GM18858 (cell line): ENCODE measurements at regions not wholly inside any gene's neighbourhood (a gene's known extent, or its start where the extent isn't known, plus 50 kb on each side); places are given as distances from the start of the nearest gene placed in this dataset.

Experiments used
- ATAC-seq: cut with Tn5 transposase; IDR thresholded peaks from one replicate; pipeline ENCODE4 v1.9.1; 2021; ENCODE audit not compliant: unreplicated experiment

GRCh38 chr2:187920511-187920910, 366.3 kb upstream of the TFPI start:
- ATAC-seq: no peak

- no peak for ATAC-seq
Measured at GRCh38 chr2:187922846-187923245, 368.6 kb upstream of the TFPI start.

DNA sequence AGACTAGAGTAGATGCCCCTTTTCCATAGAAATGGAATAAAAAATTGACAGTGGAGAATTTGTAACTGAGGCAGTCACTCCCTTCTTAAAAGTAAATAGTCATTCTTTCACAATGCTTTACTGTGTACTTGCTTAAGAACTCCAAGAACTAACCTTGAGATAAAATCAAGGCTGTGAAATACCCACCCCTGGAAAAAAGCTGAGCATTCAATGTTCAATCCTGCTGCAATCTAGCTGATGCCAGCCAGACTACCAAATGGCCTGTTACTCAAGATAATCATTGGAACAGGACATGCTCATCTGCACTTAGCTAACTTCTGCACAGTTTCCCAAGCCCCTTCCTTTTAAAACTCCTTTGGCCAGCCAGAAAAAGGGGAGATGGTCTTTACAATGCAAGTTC, 367.4 kb upstream of the GULP1 start:
- ATAC-seq: no peak

GRCh38 chr2:187934236-187934635, 357.4 kb upstream of the GULP1 start:
- ATAC-seq: no peak

DNA sequence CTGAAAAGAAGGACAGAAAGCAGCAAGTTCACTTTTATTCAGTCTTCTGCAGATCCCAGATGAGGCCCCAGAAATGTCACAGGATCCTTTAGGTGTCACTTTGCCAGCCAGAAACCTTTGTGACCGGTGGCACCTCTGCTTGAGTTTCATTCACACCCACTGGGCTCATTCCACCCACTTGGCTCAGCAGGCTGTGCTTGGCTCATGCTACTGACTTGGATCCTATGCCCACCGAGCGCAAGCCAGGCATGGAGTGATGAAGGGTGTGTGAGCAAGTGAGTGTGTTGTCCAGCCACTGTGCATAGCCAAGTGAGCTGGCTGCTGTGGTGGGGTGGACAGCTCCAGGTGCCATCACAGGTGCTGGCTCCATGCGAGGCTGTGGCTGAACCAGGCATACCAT, 357.0 kb upstream of the GULP1 start:
- ATAC-seq: no peak

DNA sequence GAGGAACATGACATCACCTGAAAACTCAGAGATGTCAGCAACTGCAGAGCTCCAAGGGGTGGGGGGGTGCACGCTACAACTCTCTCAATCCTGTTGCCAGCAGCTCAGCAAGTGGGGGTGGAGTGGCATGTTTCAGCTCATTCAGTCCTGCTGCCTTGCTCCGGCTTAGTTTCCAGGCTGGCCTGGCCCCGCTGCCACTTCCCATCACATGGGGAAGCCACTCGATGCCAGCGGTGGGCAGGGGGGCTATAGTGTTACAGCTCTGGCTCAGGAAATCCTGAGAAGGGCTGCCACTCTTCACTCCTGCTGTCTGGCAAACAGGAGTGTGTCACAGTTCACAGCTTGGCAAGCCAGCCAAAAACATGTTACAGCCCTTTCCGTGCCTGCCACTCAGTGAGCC, 356.5 kb upstream of the GULP1 start:
- ATAC-seq: no peak

DNA sequence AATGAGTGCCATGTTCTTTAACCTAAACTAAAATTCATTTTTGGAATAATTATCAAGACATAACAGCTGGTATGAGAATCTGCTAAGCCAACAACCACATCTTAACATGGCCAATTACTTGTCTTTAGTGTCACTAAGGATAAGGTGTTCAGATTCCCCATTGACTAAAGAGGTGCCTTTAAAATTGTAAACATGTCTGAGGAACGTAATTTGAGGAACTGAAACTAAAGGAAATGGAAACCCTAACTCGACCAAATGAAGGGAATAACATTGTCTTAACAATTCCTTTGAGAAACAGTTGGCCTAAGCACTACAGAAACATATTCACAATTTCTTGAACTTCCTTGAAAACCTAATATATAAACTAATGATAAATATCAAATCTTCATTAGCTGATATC, 355.4 kb upstream of the GULP1 start:
- no peak for ATAC-seq

GRCh38 chr2:187939180-187939579, 352.5 kb upstream of the GULP1 start:
- ATAC-seq: no peak

- no peak for ATAC-seq
Measured at GRCh38 chr2:187942876-187943275, 348.8 kb upstream of the GULP1 start.

- ATAC-seq: peak; percentile 44
Measured at GRCh38 chr2:187943772-187944369, 347.8 kb upstream of the GULP1 start.

GRCh38 chr2:187949859-187950258, 341.8 kb upstream of the GULP1 start:
- no peak for ATAC-seq

- ATAC-seq: no peak
Measured at GRCh38 chr2:187951470-187952218, 340.0 kb upstream of the GULP1 start.

GRCh38 chr2:187956906-187957534, 334.7 kb upstream of the GULP1 start:
- no peak for ATAC-seq

DNA sequence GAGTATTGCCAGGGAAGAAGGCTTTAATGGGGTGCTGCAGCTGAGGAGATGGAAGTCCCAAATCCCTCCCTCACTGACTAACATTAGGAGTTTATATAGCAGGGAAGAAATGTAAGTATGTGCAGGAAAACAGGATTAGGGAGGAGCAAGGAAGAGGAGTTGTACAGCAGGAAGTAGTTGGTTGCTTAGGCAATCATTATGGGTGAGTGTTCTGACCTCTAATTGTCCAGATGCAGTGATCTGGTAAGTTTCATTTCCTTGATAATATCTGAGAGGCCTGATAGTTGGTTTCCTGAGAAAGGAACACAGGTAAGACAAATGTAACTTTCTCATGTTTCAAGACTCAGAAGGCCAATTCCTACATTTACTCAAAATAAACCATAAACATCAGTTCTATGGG, 331.9 kb upstream of the GULP1 start:
- no peak for ATAC-seq

DNA sequence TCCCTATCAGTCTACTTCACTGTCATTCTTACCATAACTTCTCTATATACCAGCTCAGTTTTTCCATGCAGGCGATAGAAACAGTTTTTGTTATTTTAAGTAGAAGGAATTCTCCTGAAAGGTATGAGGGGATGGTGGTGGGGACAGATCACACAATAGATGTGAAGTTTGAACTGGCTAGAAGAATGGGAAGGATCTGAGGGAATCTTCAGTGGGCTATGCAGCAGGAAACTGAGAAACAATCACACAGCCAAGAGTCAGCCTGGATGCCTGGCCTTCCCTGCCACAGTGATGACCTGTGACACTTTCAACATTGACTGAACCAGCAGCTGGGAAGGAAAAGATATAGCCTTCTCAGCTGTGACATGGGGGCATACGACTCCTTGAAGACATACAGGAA, 329.1 kb upstream of the GULP1 start:
- no peak for ATAC-seq

GRCh38 chr2:187964746-187965145, 326.9 kb upstream of the GULP1 start:
- ATAC-seq: no peak

DNA sequence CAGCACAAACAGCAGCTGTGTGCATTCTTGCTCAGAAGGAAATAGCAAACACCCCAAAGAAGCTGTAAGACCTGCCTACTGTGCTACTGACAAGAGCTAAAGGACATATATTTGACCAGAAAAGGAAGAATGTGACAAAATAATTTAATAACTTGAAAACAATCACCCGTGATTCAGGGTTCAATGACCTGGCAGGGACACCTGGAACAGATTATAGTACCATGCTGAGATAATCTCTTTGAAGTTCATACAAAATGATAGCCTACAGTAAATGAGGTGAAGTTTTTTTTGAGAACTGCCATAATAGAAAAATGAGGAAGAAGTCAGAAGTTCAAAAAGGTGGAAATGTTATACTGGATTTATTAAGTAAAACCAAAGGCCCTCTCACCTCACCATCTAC, 324.8 kb upstream of the GULP1 start:
- ATAC-seq: no peak

- ATAC-seq: no peak
Measured at GRCh38 chr2:187971893-187972292, 319.8 kb upstream of the GULP1 start.

GRCh38 chr2:187976259-187976985, 315.3 kb upstream of the GULP1 start:
- no peak for ATAC-seq

DNA sequence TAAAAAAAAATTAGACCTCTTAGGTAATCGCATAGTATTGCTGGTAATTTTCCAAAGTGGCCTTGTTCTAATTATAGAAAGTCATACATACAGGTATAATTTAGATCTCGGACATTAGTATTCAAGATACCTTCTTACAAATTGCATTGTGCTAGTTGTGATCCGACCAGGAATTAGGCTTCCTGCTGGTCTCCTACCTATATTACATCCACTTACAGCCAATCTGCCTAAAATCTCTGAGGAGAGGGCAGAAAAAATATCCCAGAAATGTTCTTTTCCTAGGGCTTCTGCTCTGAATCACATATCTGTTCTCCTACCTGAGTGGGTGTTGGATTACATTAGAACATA, 314.7 kb upstream of the GULP1 start:
- no peak for ATAC-seq

GRCh38 chr2:187978356-187978755, 313.3 kb upstream of the GULP1 start:
- no peak for ATAC-seq

DNA sequence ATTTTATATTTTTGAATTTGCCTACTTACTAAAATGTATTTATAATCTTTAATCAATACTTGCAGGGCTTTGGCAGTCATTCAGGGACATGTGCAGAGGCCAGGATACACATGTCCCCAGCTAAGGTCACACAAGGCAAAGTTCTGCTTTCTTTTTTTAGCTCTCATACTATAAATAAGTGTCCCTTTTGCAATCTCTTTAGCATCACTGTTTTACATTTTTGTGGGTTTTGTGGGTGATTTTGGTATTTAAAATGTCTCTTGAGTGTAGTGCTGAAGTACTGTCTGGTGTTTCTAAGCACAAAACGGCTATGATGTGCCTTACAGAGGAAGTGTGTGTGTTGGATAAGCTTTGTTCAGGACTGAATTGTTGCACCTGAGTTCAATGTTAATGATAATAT, 309.0 kb upstream of the GULP1 start:
- ATAC-seq: peak; percentile 97
